GM12878 (cell line): ENCODE measurements at regions not wholly inside any gene's neighbourhood (a gene's known extent, or its start where the extent isn't known, plus 50 kb on each side); places are given as distances from the start of the nearest gene placed in this dataset.

Experiments
- ATAC-seq: fragments of 200-7000 bp; cut with Tn5 transposase; 3 replicates; pipeline ENCODE4 v1.9.1; 2020; ENCODE audit warnings: mild to moderate bottlenecking, moderate library complexity
- BruUV-seq: library from RNA; stranded (reverse); fragments of 400-500 nt; replicated peaks from 2 replicates; lab custom pipeline; 2021; lab: Mats Ljungman, UMichigan
- CTCF ChIA-PET: fragments of 300-600 bp; sonication (Branson Sonifier 250); formaldehyde crosslinking; extraction: SDS; loops from one replicate; lab custom pipeline; 2021; ENCODE audit warnings: inconsistent platforms; lab: Yijun Ruan, JAX
- POLR2A ChIA-PET: fragments of 350-600 bp; formaldehyde crosslinking; extraction: SDS; loops from one replicate; lab custom pipeline; 2021; ENCODE audit warnings: inconsistent platforms; lab: Charles Lee
- RAD21 ChIA-PET: fragments of 300-600 bp; sonication (Branson Sonifier 250); formaldehyde crosslinking; loops from one replicate; lab custom pipeline; 2023; ENCODE audit warnings: antibody characterized with exemption; ENCODE audit not compliant: unreplicated experiment; lab: Charles Lee
- SMC1A ChIA-PET: fragments of 300-600 bp; sonication (Branson Sonifier 250); formaldehyde crosslinking; loops from one replicate; lab custom pipeline; 2023; ENCODE audit not compliant: unreplicated experiment, uncharacterized antibody; lab: Charles Lee
- DNase-seq: peaks from one replicate; pipeline ENCODE4 v3.0.0-alpha.2; 2011; ENCODE audit warnings: low read depth, low spot score
- FAIRE-seq: peaks from 3 replicates; lab custom pipeline; 2011; peaks lifted over from hg19 to GRCh38; lab: Jason Lieb, UNC
- H2AFZ ChIP-seq: 2 replicates; pipeline ENCODE4 v1.6.0; 2011; ENCODE audit warnings: low read depth, low read length, control low read depth; ENCODE audit not compliant: control insufficient read depth
- H3K27ac ChIP-seq: 2 replicates; pipeline ENCODE4 v1.5.1; 2011; ENCODE audit warnings: control low read depth; ENCODE audit not compliant: control insufficient read depth, insufficient read depth
- H3K27me3 ChIP-seq, 2 experiments: replicated peaks in 1 of 2; 2 replicates each; pipeline versions ENCODE4 v1.6.0 to v1.6.1; 2011; ENCODE audit warnings: low read length in 1 of 2; ENCODE audit not compliant: control insufficient read depth in 2 of 2, insufficient read depth in 2 of 2
- H3K36me3 ChIP-seq, 2 experiments: 2 replicates each; pipeline ENCODE4 v1.5.1; 2011; ENCODE audit warnings: low read length in 1 of 2; ENCODE audit not compliant: control insufficient read depth in 2 of 2, insufficient read depth in 2 of 2
- H3K4me1 ChIP-seq: 2 replicates; pipeline ENCODE4 v1.6.1; 2011; ENCODE audit warnings: mild to moderate bottlenecking, low read length, moderate library complexity, mixed read lengths; ENCODE audit not compliant: control insufficient read depth, insufficient read depth
- H3K4me2 ChIP-seq: 2 replicates; pipeline ENCODE4 v1.6.0; 2011; ENCODE audit warnings: control low read depth; ENCODE audit not compliant: control insufficient read depth, insufficient read depth
- H3K4me3 ChIP-seq: fragments of 200-600 bp; sonication (generic); 2 replicates; pipeline ENCODE4 v1.5.1; 2016
- H3K79me2 ChIP-seq: 2 replicates; pipeline ENCODE4 v1.6.0; 2011; ENCODE audit warnings: low read length; ENCODE audit not compliant: control insufficient read depth, insufficient read depth
- H3K9ac ChIP-seq: 2 replicates; pipeline ENCODE4 v1.8.0; 2011; ENCODE audit warnings: low read length, control low read depth, mixed read lengths; ENCODE audit not compliant: control insufficient read depth, insufficient read depth
- H3K9me3 ChIP-seq: replicated peaks from 3 replicates; pipeline ENCODE4 v1.5.1; 2011; ENCODE audit warnings: mild to moderate bottlenecking, low read length; ENCODE audit not compliant: control insufficient read depth, insufficient read depth
- H4K20me1 ChIP-seq: 2 replicates; pipeline ENCODE4 v1.6.0; 2011; ENCODE audit not compliant: control insufficient read depth, insufficient read depth
- CBX5 ChIP-seq: sonication (generic); IDR thresholded peaks from 2 replicates; pipeline ENCODE4 v1.6.1; 2016; ENCODE audit warnings: low read depth, moderate library complexity, mild to moderate bottlenecking, inconsistent platforms
- FOXM1 ChIP-seq: IDR thresholded peaks from 2 replicates; pipeline ENCODE4 v1.6.1; 2012; ENCODE audit warnings: low read depth, mild to moderate bottlenecking, inconsistent platforms, low read length, moderate library complexity
- JUNB ChIP-seq: IDR thresholded peaks from 2 replicates; pipeline ENCODE4 v1.6.1; 2016; ENCODE audit warnings: antibody characterized with exemption, mild to moderate bottlenecking
- PKNOX1 ChIP-seq: fragments of 450-650 bp; IDR thresholded peaks from 2 replicates; pipeline ENCODE4 v1.6.1; 2016; ENCODE audit warnings: mild to moderate bottlenecking
- SUZ12 ChIP-seq: fragments of 200-600 bp; sonication (generic); IDR thresholded peaks from one replicate; pipeline ENCODE4 v1.6.1; 2018; ENCODE audit warnings: antibody characterized with exemption, mild to moderate bottlenecking; ENCODE audit not compliant: unreplicated experiment
- TCF3 ChIP-seq: IDR thresholded peaks from 2 replicates; pipeline ENCODE4 v1.6.1; 2012; ENCODE audit warnings: low read depth, mild to moderate bottlenecking, low read length, borderline replicate concordance; ENCODE audit not compliant: insufficient read depth
- ZBTB40 ChIP-seq: fragments of 450-650 bp; IDR thresholded peaks from 2 replicates; pipeline ENCODE4 v1.6.1; 2016; ENCODE audit warnings: mild to moderate bottlenecking, moderate library complexity, borderline replicate concordance
- WGBS: methylation state at CpG from one replicate; pipeline ENCODE4 v1.1.6; 2016; ENCODE audit warnings: low lambda C conversion rate; ENCODE audit not compliant: insufficient replicate concordance, insufficient coverage; ENCODE audit errors: missing lambda C conversion rate; 5-methylcytosine and 5-hydroxymethylcytosine counted together
- in situ Hi-C: fragments of 300-500 bp; cut with MboI; formaldehyde crosslinking; loops from 9 replicates; pipeline ENCODE4 v1.14.3; 2018; ENCODE audit warnings: mixed read lengths
- intact Hi-C: fragments of 100-400 bp; cut with micrococcal nuclease; formaldehyde crosslinking; loops from one replicate; pipeline ENCODE4 v1.14.2; 2022; ENCODE audit not compliant: unreplicated experiment

GRCh38 chr15:87481126-87481525 is 775.4 kb downstream of the NTRK3 start:
- in situ Hi-C loops (no loop called here), intact Hi-C loops (no loop called here)
- no peak overlapping the region for H3K27ac ChIP-seq
- H3K79me2 ChIP-seq = no peaks in the 10 kb centered on the region
- H3K36me3 ChIP-seq = no peaks in the 10 kb centered on the region
- POLR2A ChIA-PET = no interaction called here
- no peak overlapping the region for H3K9ac ChIP-seq
- RAD21 ChIA-PET = no interaction called here
- CTCF ChIA-PET = no interaction called here
- H3K27me3 ChIP-seq = no peaks in the 10 kb centered on the region
- no peaks in the 10 kb centered on the region for H4K20me1 ChIP-seq
- BruUV-seq = no TSS peak
- ATAC-seq (no peak), FAIRE-seq (no peak), DNase-seq (no peak)
- SMC1A ChIA-PET = no interaction called here
- H3K4me1 ChIP-seq = no peaks in the 10 kb centered on the region
- no peak for TF ChIP-seq SUZ12
- no peak for TF ChIP-seq ZBTB40
- TF ChIP-seq FOXM1 = no peak
- no peak for TF ChIP-seq PKNOX1
- TF ChIP-seq CBX5 = no peak
- TF ChIP-seq JUNB = no peak
- TF ChIP-seq TCF3 = no peak
- H3K9me3 ChIP-seq = no peaks in the 10 kb centered on the region
- H3K4me3 ChIP-seq = no peak overlapping the region
- no peak overlapping the region for H2AFZ ChIP-seq
- no peak overlapping the region for H3K4me2 ChIP-seq
- WGBS = 29% methylated on average over 3 of the region's 3 CpGs
